Activated naive CD8-positive, alpha-beta T cell (primary cell): ENCODE measurements at regions not wholly inside any gene's neighbourhood (a gene's known extent, or its start where the extent isn't known, plus 50 kb on each side); places are given as distances from the start of the nearest gene placed in this dataset.
"Not testable (repeated sequence)": the region's sequence is repeated elsewhere in the genome, so short reads cannot be mapped to it uniquely, and the experiment has no call there.

ENCODE experiments used
- H3K27ac Mint-ChIP-seq: one replicate; pipeline ENCODE4 v1.8.0; 2021; ENCODE audit warnings: mixed read lengths
- H3K27me3 Mint-ChIP-seq: one replicate; pipeline ENCODE4 v1.8.0; 2021; ENCODE audit warnings: mixed read lengths
- H3K36me3 Mint-ChIP-seq: one replicate; pipeline ENCODE4 v1.8.0; 2021; ENCODE audit warnings: mixed read lengths
- H3K4me1 Mint-ChIP-seq: one replicate; pipeline ENCODE4 v1.8.0; 2021; ENCODE audit warnings: low read depth, mixed read lengths
- H3K4me3 Mint-ChIP-seq: one replicate; pipeline ENCODE4 v1.8.0; 2021; ENCODE audit warnings: mild to moderate bottlenecking, mixed read lengths
- H3K9me3 Mint-ChIP-seq: one replicate; pipeline ENCODE4 v1.8.0; 2021; ENCODE audit warnings: low read depth, mixed read lengths

- not testable (repeated sequence) for H3K27ac Mint-ChIP-seq, H3K9me3 Mint-ChIP-seq, H3K27me3 Mint-ChIP-seq, H3K36me3 Mint-ChIP-seq, H3K4me3 Mint-ChIP-seq
- H3K4me1 Mint-ChIP-seq: peaks cover 14% of the 10 kb centered on the region
Measured at GRCh38 chr2:389985-390384, 102.1 kb upstream of the ALKAL2 start.

- H3K27me3 Mint-ChIP-seq, H3K9me3 Mint-ChIP-seq, H3K27ac Mint-ChIP-seq, H3K4me1 Mint-ChIP-seq, H3K4me3 Mint-ChIP-seq, H3K36me3 Mint-ChIP-seq: not testable (repeated sequence)
Measured at GRCh38 chr2:388752-389151, 100.9 kb upstream of the ALKAL2 start.

GRCh38 chr2:387980-388421 lies 100.1 kb upstream of the ALKAL2 start:
- no peak overlapping the region for H3K4me3 Mint-ChIP-seq
- H3K4me1 Mint-ChIP-seq: peaks cover 3% of the 10 kb centered on the region
- H3K9me3 Mint-ChIP-seq: no peaks in the 10 kb centered on the region

GRCh38 chr2:386406-387103 lies 98.7 kb upstream of the ALKAL2 start:
- Mint-ChIP-seq H3K36me3 (no peaks in the 10 kb centered on the region), H3K4me3 (no peak overlapping the region), H3K27me3 (no peaks in the 10 kb centered on the region), H3K9me3 (no peaks in the 10 kb centered on the region), H3K27ac (no peak overlapping the region), H3K4me1 (peaks cover under 1% of the 10 kb centered on the region)

More at GRCh38 chr2:387980-388421, 100.1 kb upstream of the ALKAL2 start:
- no peaks in the 10 kb centered on the region for H3K36me3 Mint-ChIP-seq
- no peaks in the 10 kb centered on the region for H3K27me3 Mint-ChIP-seq
- no peak overlapping the region for H3K27ac Mint-ChIP-seq

GRCh38 chr2:385785-386184 lies 97.9 kb upstream of the ALKAL2 start:
- Mint-ChIP-seq H3K4me3 (no peak overlapping the region), H3K4me1 (no peaks in the 10 kb centered on the region), H3K27ac (no peak overlapping the region), H3K27me3 (no peaks in the 10 kb centered on the region), H3K9me3 (no peaks in the 10 kb centered on the region), H3K36me3 (no peaks in the 10 kb centered on the region)

- Mint-ChIP-seq H3K9me3 (no peaks in the 10 kb centered on the region), H3K27ac (no peak overlapping the region), H3K27me3 (no peaks in the 10 kb centered on the region), H3K4me1 (no peaks in the 10 kb centered on the region), H3K4me3 (no peak overlapping the region), H3K36me3 (no peaks in the 10 kb centered on the region)
Measured at GRCh38 chr2:385061-385460, 97.2 kb upstream of the ALKAL2 start.

GRCh38 chr2:383888-384287 lies 96.0 kb upstream of the ALKAL2 start:
- Mint-ChIP-seq H3K4me1 (no peaks in the 10 kb centered on the region), H3K27me3 (peaks cover 3% of the 10 kb centered on the region), H3K27ac (no peak overlapping the region)

GRCh38 chr2:383178-383577 lies 95.3 kb upstream of the ALKAL2 start:
- H3K4me1 Mint-ChIP-seq: no peaks in the 10 kb centered on the region
- no peak overlapping the region for H3K27ac Mint-ChIP-seq
- H3K27me3 Mint-ChIP-seq: peaks cover 3% of the 10 kb centered on the region
- H3K36me3 Mint-ChIP-seq: peaks cover 3% of the 10 kb centered on the region
- no peak overlapping the region for H3K4me3 Mint-ChIP-seq
- peaks cover 7% of the 10 kb centered on the region for H3K9me3 Mint-ChIP-seq

More at GRCh38 chr2:383888-384287, 96.0 kb upstream of the ALKAL2 start:
- Mint-ChIP-seq H3K4me3 (no peak overlapping the region), H3K36me3 (peaks cover 3% of the 10 kb centered on the region), H3K9me3 (peaks cover 3% of the 10 kb centered on the region)

GRCh38 chr2:382728-383022 lies 94.8 kb upstream of the ALKAL2 start:
- Mint-ChIP-seq H3K4me3 (no peak overlapping the region), H3K27ac (no peak overlapping the region), H3K9me3 (peaks cover 11% of the 10 kb centered on the region), H3K27me3 (peaks cover 5% of the 10 kb centered on the region), H3K4me1 (no peaks in the 10 kb centered on the region), H3K36me3 (peaks cover 3% of the 10 kb centered on the region)

GRCh38 chr2:381941-382727 lies 94.2 kb upstream of the ALKAL2 start:
- Mint-ChIP-seq H3K36me3 (peaks cover 3% of the 10 kb centered on the region), H3K9me3 (peaks cover 16% of the 10 kb centered on the region), H3K27ac (no peak overlapping the region), H3K4me3 (no peak overlapping the region), H3K27me3 (peaks cover 6% of the 10 kb centered on the region), H3K4me1 (no peaks in the 10 kb centered on the region)

GRCh38 chr2:381181-381580 lies 93.3 kb upstream of the ALKAL2 start:
- H3K36me3 Mint-ChIP-seq: peaks cover 3% of the 10 kb centered on the region
- H3K27me3 Mint-ChIP-seq: peaks cover 6% of the 10 kb centered on the region
- no peak overlapping the region for H3K4me3 Mint-ChIP-seq
- H3K9me3 Mint-ChIP-seq: peaks cover 16% of the 10 kb centered on the region
- no peaks in the 10 kb centered on the region for H3K4me1 Mint-ChIP-seq
- no peak overlapping the region for H3K27ac Mint-ChIP-seq

- peaks cover 3% of the 10 kb centered on the region for H3K36me3 Mint-ChIP-seq
- peaks cover 16% of the 10 kb centered on the region for H3K9me3 Mint-ChIP-seq
- peaks cover 6% of the 10 kb centered on the region for H3K27me3 Mint-ChIP-seq
- H3K4me1 Mint-ChIP-seq: no peaks in the 10 kb centered on the region
- no peak overlapping the region for H3K27ac Mint-ChIP-seq
- no peak overlapping the region for H3K4me3 Mint-ChIP-seq
Measured at GRCh38 chr2:380772-381171, 92.9 kb upstream of the ALKAL2 start.

GRCh38 chr2:380221-380620 lies 92.3 kb upstream of the ALKAL2 start:
- peaks cover 6% of the 10 kb centered on the region for H3K27me3 Mint-ChIP-seq
- peaks cover 3% of the 10 kb centered on the region for H3K36me3 Mint-ChIP-seq
- H3K27ac Mint-ChIP-seq: no peak overlapping the region
- peaks cover 16% of the 10 kb centered on the region for H3K9me3 Mint-ChIP-seq
- H3K4me3 Mint-ChIP-seq: no peak overlapping the region
- no peaks in the 10 kb centered on the region for H3K4me1 Mint-ChIP-seq

- H3K27me3 Mint-ChIP-seq: peaks cover 6% of the 10 kb centered on the region
- H3K36me3 Mint-ChIP-seq: peaks cover 3% of the 10 kb centered on the region
- H3K9me3 Mint-ChIP-seq: peaks cover 16% of the 10 kb centered on the region
- no peaks in the 10 kb centered on the region for H3K4me1 Mint-ChIP-seq
- H3K4me3 Mint-ChIP-seq: no peak overlapping the region
- no peak overlapping the region for H3K27ac Mint-ChIP-seq
Measured at GRCh38 chr2:379778-380177, 91.9 kb upstream of the ALKAL2 start.

GRCh38 chr2:378364-378763 lies 90.5 kb upstream of the ALKAL2 start:
- Mint-ChIP-seq H3K9me3 (peaks cover 16% of the 10 kb centered on the region), H3K4me3 (no peak overlapping the region), H3K27ac (no peak overlapping the region), H3K4me1 (no peaks in the 10 kb centered on the region), H3K27me3 (peaks cover 6% of the 10 kb centered on the region), H3K36me3 (peaks cover 3% of the 10 kb centered on the region)

- peaks cover 8% of the 10 kb centered on the region for H3K27me3 Mint-ChIP-seq
- H3K36me3 Mint-ChIP-seq: peaks cover 3% of the 10 kb centered on the region
- peaks cover 16% of the 10 kb centered on the region for H3K9me3 Mint-ChIP-seq
- H3K4me3 Mint-ChIP-seq: no peak overlapping the region
- H3K27ac Mint-ChIP-seq: no peak overlapping the region
- no peaks in the 10 kb centered on the region for H3K4me1 Mint-ChIP-seq
Measured at GRCh38 chr2:377414-377813, 89.5 kb upstream of the ALKAL2 start.
